ENCODE measurements at regions not wholly inside any gene's neighbourhood (a gene's known extent, or its start where the extent isn't known, plus 50 kb on each side); places are given as distances from the start of the nearest gene placed in this dataset.

GRCh38 chr19:31664096-31664495, 314.9 kb upstream of the TSHZ3 start:
- TF ChIP-seq TEAD4 (IDR thresholded peaks at IDR 0.05), result no peak
- no peak for TF ChIP-seq REST (IDR thresholded peaks at IDR 0.05; ENCODE audit: low read depth)
- TF ChIP-seq YY1 (IDR thresholded peaks at IDR 0.05; ENCODE audit: low read depth), result no peak
- no peak for TF ChIP-seq RAD21 (IDR thresholded peaks at IDR 0.05; ENCODE audit: low read depth)
- no peak for TF ChIP-seq EP300 (IDR thresholded peaks at IDR 0.05; ENCODE audit: borderline replicate concordance)
- no peak for TF ChIP-seq CEBPB (IDR thresholded peaks at IDR 0.05)
- no peak for TF ChIP-seq TAF1 (IDR thresholded peaks at IDR 0.05; ENCODE audit: low read depth)
- TF ChIP-seq TCF12 (IDR thresholded peaks at IDR 0.05; ENCODE audit: low read depth), result no peak

Measured in Ishikawa (cell line).